ENCODE measurements at regions not wholly inside any gene's neighbourhood (a gene's known extent, or its start where the extent isn't known, plus 50 kb on each side); places are given as distances from the start of the nearest gene placed in this dataset.

- TF ChIP-seq POLR2AphosphoS5 (IDR thresholded peaks at IDR 0.05; ENCODE audit: low read depth, low read length) = no peak
- TF ChIP-seq FOXP2 (optimal IDR thresholded peaks at IDR 0.05; ENCODE audit: borderline replicate concordance, extremely low read depth, extremely low read length, insufficient read depth) = no peak
- TF ChIP-seq TAF1 (IDR thresholded peaks at IDR 0.05; ENCODE audit: borderline replicate concordance, insufficient read depth, low read length) = no peak
- TF ChIP-seq SIN3A (IDR thresholded peaks at IDR 0.05; ENCODE audit: borderline replicate concordance, insufficient read depth, low read length) = no peak
Measured at GRCh38 chr9:126089789-126090188, 236.8 kb upstream of the MVB12B start.

Measured in PFSK-1 (cell line).